GM23338 (cell line): ENCODE measurements at regions not wholly inside any gene's neighbourhood (a gene's known extent, or its start where the extent isn't known, plus 50 kb on each side); places are given as distances from the start of the nearest gene placed in this dataset.
"Not testable (repeated sequence)": the region's sequence is repeated elsewhere in the genome, so short reads cannot be mapped to it uniquely, and the experiment has no call there.

Experiments
- CREB1 ChIP-seq: fragments of 250-450 bp; sonication (Bioruptor Pico); IDR thresholded peaks from 2 replicates; pipeline ENCODE4 v1.5.0; 2020; ENCODE audit warnings: low read depth, mild to moderate bottlenecking, moderate library complexity
- EZH2 ChIP-seq: fragments of 200-600 bp; sonication (generic); IDR thresholded peaks from one replicate; pipeline ENCODE4 v1.8.0; 2017; ENCODE audit warnings: antibody characterized with exemption, mild to moderate bottlenecking, low read depth; ENCODE audit not compliant: unreplicated experiment
- EZH2phosphoT487 ChIP-seq: fragments of 200-600 bp; sonication (generic); IDR thresholded peaks from one replicate; pipeline ENCODE4 v1.8.1; 2018; ENCODE audit warnings: antibody characterized with exemption; ENCODE audit not compliant: unreplicated experiment
- JUNB ChIP-seq: IDR thresholded peaks from one replicate; pipeline ENCODE4 v1.6.1; 2016; ENCODE audit warnings: antibody characterized with exemption; ENCODE audit not compliant: unreplicated experiment
- NANOG ChIP-seq: IDR thresholded peaks from 2 replicates; pipeline ENCODE4 v1.6.1; 2016; ENCODE audit warnings: antibody characterized with exemption, borderline replicate concordance
- POLR2AphosphoS5 ChIP-seq: IDR thresholded peaks from 2 replicates; pipeline ENCODE4 v1.6.1; 2016; ENCODE audit warnings: antibody characterized with exemption, low read depth
- REST ChIP-seq: IDR thresholded peaks from one replicate; pipeline ENCODE4 v1.6.1; 2018; ENCODE audit warnings: antibody characterized with exemption; ENCODE audit not compliant: unreplicated experiment
- STAT1 ChIP-seq: IDR thresholded peaks from one replicate; pipeline ENCODE4 v1.6.1; 2016; ENCODE audit warnings: antibody characterized with exemption; ENCODE audit not compliant: unreplicated experiment
- ZNF331 ChIP-seq: fragments of 250-450 bp; sonication (Bioruptor Pico); IDR thresholded peaks from 2 replicates; pipeline ENCODE4 v1.5.0; 2020; ENCODE audit warnings: low read depth, mild to moderate bottlenecking, moderate library complexity
- ZNF462 ChIP-seq: fragments of 250-450 bp; sonication (Bioruptor Pico); IDR thresholded peaks from 2 replicates; pipeline ENCODE4 v1.5.0; 2020; ENCODE audit warnings: mild to moderate bottlenecking, moderate library complexity
- TF ChIP-seq, protein P1 (sequence below), 2 experiments: fragments of 200-600 bp in 1 of 2; sonication (generic) in 1 of 2; conservative IDR thresholded peaks; 2 replicates each; pipeline versions ENCODE4 v1.5.1 to v1.6.1; 2016 to 2017; ENCODE audit warnings: antibody characterized with exemption in 2 of 2, low read depth in 2 of 2, mild to moderate bottlenecking in 2 of 2, moderate library complexity in 1 of 2
- TF ChIP-seq, protein P2 (sequence below): IDR thresholded peaks from 2 replicates; pipeline ENCODE4 v1.6.1; 2016; ENCODE audit warnings: antibody characterized with exemption

DNA sequence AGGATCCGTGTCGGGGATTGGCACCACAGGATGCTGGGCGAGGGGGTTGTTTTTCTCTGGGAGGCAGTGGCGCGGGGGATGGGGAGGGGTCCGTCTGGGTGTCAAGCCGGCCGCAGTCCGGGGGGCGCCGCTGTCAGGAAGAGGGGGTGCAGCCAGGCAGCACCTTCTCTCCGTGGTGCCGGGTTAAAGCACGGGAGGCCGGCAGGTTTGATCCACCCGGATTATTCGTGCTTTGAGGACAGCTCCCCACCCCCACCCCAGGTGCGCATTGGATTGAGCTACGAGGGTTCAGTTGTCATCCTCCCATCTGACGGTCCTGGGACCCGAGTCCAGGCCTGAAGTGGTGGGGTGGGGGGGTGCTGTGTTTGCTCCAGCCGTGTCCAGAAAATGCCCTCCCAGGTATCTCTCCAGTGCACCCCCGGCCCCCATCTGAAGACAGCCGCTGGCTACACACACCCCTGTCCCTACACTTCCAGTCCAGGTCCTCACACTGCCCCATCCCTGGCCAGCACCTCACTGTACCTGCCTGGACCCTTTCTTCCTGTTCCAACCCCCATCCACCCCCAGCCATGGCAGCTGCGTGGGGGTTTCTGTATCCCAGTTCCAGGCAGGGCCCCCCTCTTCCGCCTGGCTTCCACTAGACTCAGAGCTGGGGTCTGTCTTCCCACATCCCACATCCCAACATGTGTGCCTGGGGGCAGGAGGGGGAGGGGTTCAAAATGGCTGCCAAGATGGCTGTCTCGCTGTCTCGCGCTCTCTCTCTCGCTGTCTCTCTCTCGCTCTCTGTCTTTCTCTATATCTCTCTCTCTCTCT lies 114.0 kb downstream of the CRLF3 start:
- TF ChIP-seq POLR2AphosphoS5 = peak; percentile 31; the same call in 1 of the 2 replicates
- TF ChIP-seq, protein P1, sequence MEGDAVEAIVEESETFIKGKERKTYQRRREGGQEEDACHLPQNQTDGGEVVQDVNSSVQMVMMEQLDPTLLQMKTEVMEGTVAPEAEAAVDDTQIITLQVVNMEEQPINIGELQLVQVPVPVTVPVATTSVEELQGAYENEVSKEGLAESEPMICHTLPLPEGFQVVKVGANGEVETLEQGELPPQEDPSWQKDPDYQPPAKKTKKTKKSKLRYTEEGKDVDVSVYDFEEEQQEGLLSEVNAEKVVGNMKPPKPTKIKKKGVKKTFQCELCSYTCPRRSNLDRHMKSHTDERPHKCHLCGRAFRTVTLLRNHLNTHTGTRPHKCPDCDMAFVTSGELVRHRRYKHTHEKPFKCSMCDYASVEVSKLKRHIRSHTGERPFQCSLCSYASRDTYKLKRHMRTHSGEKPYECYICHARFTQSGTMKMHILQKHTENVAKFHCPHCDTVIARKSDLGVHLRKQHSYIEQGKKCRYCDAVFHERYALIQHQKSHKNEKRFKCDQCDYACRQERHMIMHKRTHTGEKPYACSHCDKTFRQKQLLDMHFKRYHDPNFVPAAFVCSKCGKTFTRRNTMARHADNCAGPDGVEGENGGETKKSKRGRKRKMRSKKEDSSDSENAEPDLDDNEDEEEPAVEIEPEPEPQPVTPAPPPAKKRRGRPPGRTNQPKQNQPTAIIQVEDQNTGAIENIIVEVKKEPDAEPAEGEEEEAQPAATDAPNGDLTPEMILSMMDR (conservative IDR thresholded peaks at IDR 0.05; ENCODE audit: low read depth in 2 of 2) = not testable (repeated sequence)
- TF ChIP-seq REST; EZH2phosphoT487; EZH2; NANOG; ZNF462 (CRISPR knock-in tag); STAT1; CREB1 (CRISPR knock-in tag); ZNF331 (CRISPR knock-in tag); JUNB: not testable (repeated sequence)
- TF ChIP-seq, protein P2, sequence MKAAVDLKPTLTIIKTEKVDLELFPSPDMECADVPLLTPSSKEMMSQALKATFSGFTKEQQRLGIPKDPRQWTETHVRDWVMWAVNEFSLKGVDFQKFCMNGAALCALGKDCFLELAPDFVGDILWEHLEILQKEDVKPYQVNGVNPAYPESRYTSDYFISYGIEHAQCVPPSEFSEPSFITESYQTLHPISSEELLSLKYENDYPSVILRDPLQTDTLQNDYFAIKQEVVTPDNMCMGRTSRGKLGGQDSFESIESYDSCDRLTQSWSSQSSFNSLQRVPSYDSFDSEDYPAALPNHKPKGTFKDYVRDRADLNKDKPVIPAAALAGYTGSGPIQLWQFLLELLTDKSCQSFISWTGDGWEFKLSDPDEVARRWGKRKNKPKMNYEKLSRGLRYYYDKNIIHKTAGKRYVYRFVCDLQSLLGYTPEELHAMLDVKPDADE = not testable (repeated sequence)
